ENCODE measurements at regions not wholly inside any gene's neighbourhood (a gene's known extent, or its start where the extent isn't known, plus 50 kb on each side); places are given as distances from the start of the nearest gene placed in this dataset.

GRCh38 chr3:28099296-28099695 lies 142.1 kb upstream of the CMC1 start:
- TF ChIP-seq CTCF (conservative IDR thresholded peaks at IDR 0.05; ENCODE audit: low read depth, low read length): no peak
- TF ChIP-seq EZH2 (IDR thresholded peaks at IDR 0.05; ENCODE audit: low read length, unreplicated experiment): no peak

Measured in PC-3 (cell line).